Omental fat pad (tissue), 3 donors: ENCODE measurements at regions not wholly inside any gene's neighbourhood (a gene's known extent, or its start where the extent isn't known, plus 50 kb on each side); places are given as distances from the start of the nearest gene placed in this dataset.

Experiments used
- ATAC-seq: fragments of 150-250 bp; one replicate; pipeline ENCODE4 v1.9.1; 2016; ENCODE audit warnings: mild to moderate bottlenecking, moderate library complexity; ENCODE audit not compliant: low FRiP score
- DNase-seq: peaks from one replicate; pipeline ENCODE4 v3.0.0-alpha.2; 2019; ENCODE audit warnings: low spot score
- CTCF ChIP-seq, 3 donors: fragments of 450-650 bp; IDR thresholded peaks; one replicate each; pipeline ENCODE4 v1.5.1; 2016 to 2017; ENCODE audit warnings: antibody characterized with exemption in 3 of 3, mild to moderate bottlenecking in 3 of 3, moderate library complexity in 2 of 3

- no peak for TF ChIP-seq CTCF (IDR thresholded peaks at IDR 0.05)
- ATAC-seq (no peak), DNase-seq (no peak)
These were observed 183.8 kb downstream of the LRATD1 start for GRCh38 chr2:14816069-14817060.

- no peak for DNase-seq
- TF ChIP-seq CTCF (IDR thresholded peaks at IDR 0.05), result no peak
- ATAC-seq, result no peak
These were observed 185.3 kb downstream of the LRATD1 start for GRCh38 chr2:14817848-14818247.

- no peak for TF ChIP-seq CTCF (IDR thresholded peaks at IDR 0.05)
- no peak for DNase-seq
- ATAC-seq, result no peak
These were observed 194.0 kb downstream of the LRATD1 start for GRCh38 chr2:14826518-14826917.

- DNase-seq (no peak), ATAC-seq (no peak)
- no peak for TF ChIP-seq CTCF (IDR thresholded peaks at IDR 0.05)
These were observed 194.9 kb downstream of the LRATD1 start for GRCh38 chr2:14827226-14828023.

GRCh38 chr2:14828223-14828622, 195.7 kb downstream of the LRATD1 start:
- no peak for TF ChIP-seq CTCF (IDR thresholded peaks at IDR 0.05)
- DNase-seq, result no peak
- ATAC-seq, result no peak

- TF ChIP-seq CTCF (IDR thresholded peaks at IDR 0.05), result no peak
- ATAC-seq (no peak), DNase-seq (no peak)
These were observed 196.5 kb downstream of the LRATD1 start for GRCh38 chr2:14828968-14829367.
